ENCODE measurements at regions not wholly inside any gene's neighbourhood (a gene's known extent, or its start where the extent isn't known, plus 50 kb on each side); places are given as distances from the start of the nearest gene placed in this dataset.

DNA sequence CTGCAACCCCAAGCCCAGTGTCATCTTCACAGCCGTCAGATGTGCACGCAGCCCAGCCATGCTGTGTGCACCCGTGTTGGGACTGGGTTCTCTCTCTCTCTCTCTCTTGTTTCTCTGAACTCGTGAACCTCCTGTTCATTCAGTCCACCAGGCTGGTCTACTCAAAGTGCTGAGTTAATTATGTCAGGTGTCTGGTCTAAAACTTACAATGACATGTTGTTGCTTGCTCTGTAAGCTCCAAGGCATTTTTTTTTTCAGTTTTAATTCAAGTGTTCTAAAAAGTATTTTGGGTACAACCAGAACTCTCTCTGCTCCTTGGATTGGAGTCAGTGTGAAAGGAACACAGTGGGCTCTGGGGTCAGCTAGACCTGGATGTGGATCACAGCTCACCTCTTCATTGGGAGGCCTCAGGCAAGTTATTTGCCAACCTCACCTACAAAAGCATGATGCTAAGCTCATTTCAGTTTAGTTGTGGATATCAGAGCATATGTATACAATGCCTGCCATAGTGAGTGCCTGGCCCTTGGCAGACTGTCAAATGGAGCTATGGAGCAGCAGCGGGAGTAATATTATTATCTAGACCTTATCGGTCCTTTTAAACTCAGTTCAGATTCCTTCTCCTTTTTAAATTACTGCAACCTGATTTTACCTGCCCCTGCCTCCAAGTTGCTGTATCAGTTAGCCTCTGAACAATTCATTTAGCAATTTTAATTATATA is 59.5 kb downstream of the PLEKHG1 start:
- no peaks in the 10 kb centered on the region for H3K36me3 ChIP-seq (replicated peaks in 1 of 2; ENCODE audit: insufficient read depth in 1 of 2, low read depth in 2 of 2)
- H3K27ac ChIP-seq: no peak overlapping the region
- H3K4me3 ChIP-seq: no peak overlapping the region
- ATAC-seq: no peak
- 60 to 71% methylated on average over 5 to 6 of the region's 6 CpGs for WGBS, 2 donors
- intact Hi-C loops (cut with DNase I): no loop called here
- no peaks in the 10 kb centered on the region for H3K9me3 ChIP-seq
- TF ChIP-seq POLR2A (IDR thresholded peaks at IDR 0.05): no peak
- no peak for TF ChIP-seq CTCF (IDR thresholded peaks at IDR 0.05)
- no peaks in the 10 kb centered on the region for H3K27me3 ChIP-seq
- peaks cover 7% of the 10 kb centered on the region for H3K4me1 ChIP-seq
- peak in 1 of 4 donors; percentile 17 for DNase-seq

DNA sequence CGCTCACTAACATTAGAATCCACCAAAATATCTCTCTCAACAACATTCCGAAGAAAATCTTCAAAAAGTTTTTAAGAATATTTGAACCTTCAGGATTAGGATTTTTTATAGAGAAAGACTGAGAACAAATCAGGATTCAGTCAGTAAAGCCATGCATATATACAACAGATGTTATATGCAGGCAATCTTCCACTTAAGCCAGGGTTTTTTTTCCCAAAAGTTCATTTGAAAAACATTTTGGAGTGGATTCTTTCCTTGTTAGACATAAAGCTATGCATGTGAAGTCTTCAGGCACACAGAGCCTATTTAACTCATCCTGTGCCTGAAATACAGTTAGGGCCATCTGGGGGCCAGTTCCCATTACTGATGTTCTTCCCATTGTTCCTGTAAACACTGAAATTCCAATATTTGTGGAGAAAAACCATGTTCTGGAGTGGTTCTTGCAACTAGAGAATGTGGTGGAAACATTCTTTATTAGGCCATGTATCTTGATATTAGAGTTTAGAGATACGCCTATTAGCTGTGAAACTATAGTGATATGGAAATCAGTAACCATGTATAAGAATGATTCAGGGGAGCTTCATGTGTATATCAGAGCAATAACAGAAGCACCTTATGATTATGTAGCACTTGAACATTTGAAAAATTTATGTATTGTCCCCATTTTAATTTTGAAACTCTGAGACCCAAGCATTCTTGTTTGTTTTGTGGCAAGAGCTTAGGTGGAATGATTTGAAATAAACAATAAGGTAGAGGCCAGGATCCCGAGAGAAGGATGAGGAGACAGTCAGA is 61.7 kb downstream of the PLEKHG1 start:
- ATAC-seq: no peak

GRCh38 chr6:150662814-150663213 is 63.1 kb downstream of the PLEKHG1 start:
- no peaks in the 10 kb centered on the region for H3K36me3 ChIP-seq (replicated peaks in 1 of 2; ENCODE audit: insufficient read depth in 1 of 2, low read depth in 2 of 2)
- ATAC-seq: no peak
- WGBS, 2 donors: 38 to 52% methylated on average over 5 of the region's 5 CpGs
- H3K9me3 ChIP-seq: no peaks in the 10 kb centered on the region
- DNase-seq: no peak
- H3K4me1 ChIP-seq: peaks cover 7% of the 10 kb centered on the region
- H3K27me3 ChIP-seq: no peaks in the 10 kb centered on the region
- no peak overlapping the region for H3K27ac ChIP-seq
- intact Hi-C loops (cut with DNase I): no loop called here
- no peak for TF ChIP-seq CTCF (IDR thresholded peaks at IDR 0.05)
- no peak for TF ChIP-seq POLR2A (IDR thresholded peaks at IDR 0.05)
- H3K4me3 ChIP-seq: no peak overlapping the region

More for the DNA sequence above, 61.7 kb downstream of the PLEKHG1 start:
- intact Hi-C loops (cut with DNase I): no loop called here
- H3K9me3 ChIP-seq: no peaks in the 10 kb centered on the region
- H3K27ac ChIP-seq: no peak overlapping the region
- H3K4me1 ChIP-seq: peaks cover 7% of the 10 kb centered on the region
- no peaks in the 10 kb centered on the region for H3K27me3 ChIP-seq
- H3K4me3 ChIP-seq: no peak overlapping the region
- TF ChIP-seq CTCF (IDR thresholded peaks at IDR 0.05): no peak
- TF ChIP-seq POLR2A (IDR thresholded peaks at IDR 0.05): no peak
- 82 to 91% methylated on average over 4 of the region's 4 CpGs for WGBS, 2 donors
- DNase-seq: no peak
- H3K36me3 ChIP-seq (replicated peaks in 1 of 2; ENCODE audit: insufficient read depth in 1 of 2, low read depth in 2 of 2): no peaks in the 10 kb centered on the region

DNA sequence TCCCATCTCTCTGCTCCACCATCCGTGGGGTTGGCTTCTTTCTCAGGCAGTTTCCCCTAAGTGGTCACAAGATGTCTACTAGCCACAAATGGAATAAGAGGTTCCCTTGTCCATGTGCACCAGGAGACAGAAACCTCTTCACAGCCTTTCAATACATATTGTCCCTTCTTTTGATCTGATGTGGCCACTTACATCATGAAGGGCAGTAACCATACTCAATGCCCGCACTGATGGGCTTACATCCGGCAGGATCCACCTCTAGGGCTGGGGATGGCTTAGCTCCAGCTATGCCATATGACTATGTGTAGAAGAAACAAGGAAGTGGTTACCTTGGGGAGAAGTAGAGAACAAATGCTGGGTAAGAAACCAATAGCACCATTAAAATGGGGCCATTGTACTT is 64.4 kb downstream of the PLEKHG1 start:
- intact Hi-C loops (cut with DNase I): no loop called here
- no peaks in the 10 kb centered on the region for H3K27me3 ChIP-seq
- DNase-seq (no peak), ATAC-seq (no peak)
- H3K36me3 ChIP-seq (replicated peaks in 1 of 2; ENCODE audit: insufficient read depth in 1 of 2, low read depth in 2 of 2): no peaks in the 10 kb centered on the region
- peaks cover 20% of the 10 kb centered on the region for H3K4me1 ChIP-seq
- TF ChIP-seq CTCF (IDR thresholded peaks at IDR 0.05): no peak
- no peak for TF ChIP-seq POLR2A (IDR thresholded peaks at IDR 0.05)
- no peak overlapping the region for H3K27ac ChIP-seq
- H3K4me3 ChIP-seq: no peak overlapping the region
- no peaks in the 10 kb centered on the region for H3K9me3 ChIP-seq
- WGBS, 2 donors: 82 to 95% methylated on average over 3 of the region's 3 CpGs

Data from body of pancreas (tissue), 4 donors.